Loucy (cell line): ENCODE measurements at regions not wholly inside any gene's neighbourhood (a gene's known extent, or its start where the extent isn't known, plus 50 kb on each side); places are given as distances from the start of the nearest gene placed in this dataset.

Source experiments
- CTCF ChIP-seq: fragments of 200-600 bp; sonication (generic); conservative IDR thresholded peaks from 2 replicates; pipeline ENCODE4 v1.5.1; 2014; ENCODE audit warnings: mild to moderate bottlenecking, antibody characterized with exemption, low read length
- EZH2phosphoT487 ChIP-seq: fragments of 200-600 bp; IDR thresholded peaks from 2 replicates; pipeline ENCODE4 v1.6.1; 2018; ENCODE audit warnings: antibody characterized with exemption, mild to moderate bottlenecking, moderate library complexity, borderline replicate concordance

- TF ChIP-seq CTCF (no peak), EZH2phosphoT487 (no peak)
These were observed 284.7 kb upstream of the BRINP3 start for GRCh38 chr1:190762325-190762724.
